GM18873 (cell line): ENCODE measurements at regions not wholly inside any gene's neighbourhood (a gene's known extent, or its start where the extent isn't known, plus 50 kb on each side); places are given as distances from the start of the nearest gene placed in this dataset.
A peak's percentile ranks its signal among the peaks of the same experiment; 100 is the strongest.

Experiments
- ATAC-seq: cut with Tn5 transposase; IDR thresholded peaks from one replicate; pipeline ENCODE4 v1.9.1; 2021; ENCODE audit warnings: mild to moderate bottlenecking, moderate library complexity, moderate number of reproducible peaks; ENCODE audit not compliant: unreplicated experiment, low FRiP score

GRCh38 chr2:731711-732110 lies 54.5 kb upstream of the TMEM18 start:
- ATAC-seq = no peak

GRCh38 chr2:729376-729861 lies 52.2 kb upstream of the TMEM18 start:
- ATAC-seq = no peak

GRCh38 chr2:728165-728564 lies 51.0 kb upstream of the TMEM18 start:
- ATAC-seq = no peak

- peak; percentile 85 for ATAC-seq
Measured at GRCh38 chr2:727071-727470, 49.9 kb upstream of the TMEM18 start.
